ENCODE measurements at regions not wholly inside any gene's neighbourhood (a gene's known extent, or its start where the extent isn't known, plus 50 kb on each side); places are given as distances from the start of the nearest gene placed in this dataset.

DNA sequence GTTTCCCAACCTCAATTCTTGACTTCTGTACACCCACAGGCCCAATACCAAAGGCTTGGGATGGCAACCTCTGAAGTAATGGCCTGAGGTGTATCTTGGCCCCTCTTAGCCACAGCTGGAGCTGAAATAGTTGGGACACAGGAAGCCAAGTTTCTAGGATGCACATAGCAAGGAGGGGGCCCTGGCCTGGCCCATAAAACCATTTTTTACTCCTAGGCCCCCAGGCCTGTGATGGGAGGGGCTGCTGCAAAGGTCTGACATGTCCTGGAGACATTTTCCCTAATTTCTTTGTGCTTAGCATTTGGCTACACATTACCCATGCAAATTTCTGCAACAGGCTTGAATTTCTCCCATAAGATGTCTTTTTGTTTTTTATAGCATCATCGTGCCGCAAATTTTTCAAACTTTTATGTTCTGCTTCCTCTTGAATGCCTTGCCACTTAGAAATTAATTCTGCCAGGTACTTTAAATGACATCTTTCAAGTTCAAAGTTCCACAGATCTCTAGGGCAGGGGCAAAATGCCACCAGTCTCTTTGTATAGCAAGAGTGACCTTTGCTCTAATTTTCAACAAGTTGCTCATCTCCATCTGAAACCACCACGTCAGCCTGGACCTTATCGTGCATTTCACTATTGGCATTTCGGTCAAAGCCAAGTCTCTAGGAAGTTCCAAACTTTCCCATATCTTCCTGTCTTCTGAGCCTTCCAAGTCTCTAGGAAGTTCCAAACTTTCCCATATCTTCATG lies 490.8 kb downstream of the IPMK start:
- no peak for DNase-seq

DNA sequence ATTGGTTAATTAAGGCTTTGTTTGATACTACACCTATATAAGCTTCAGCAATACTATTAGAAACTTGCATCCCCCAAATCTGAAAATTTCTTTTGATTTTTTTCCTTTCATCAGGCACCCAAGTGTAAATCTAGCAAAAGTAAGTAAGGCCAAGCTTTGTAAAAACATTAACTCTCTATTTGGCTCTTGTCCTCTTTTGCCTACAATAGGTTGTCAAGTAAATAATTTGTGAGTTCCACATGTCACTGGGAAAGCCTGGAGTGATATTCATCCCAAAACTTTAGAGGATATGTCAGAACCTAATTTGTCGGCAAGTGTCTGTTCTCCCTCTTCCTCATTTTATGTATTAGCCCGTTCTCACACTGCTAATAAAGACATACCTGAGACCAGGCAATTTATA lies 492.4 kb downstream of the IPMK start:
- DNase-seq: no peak

DNA sequence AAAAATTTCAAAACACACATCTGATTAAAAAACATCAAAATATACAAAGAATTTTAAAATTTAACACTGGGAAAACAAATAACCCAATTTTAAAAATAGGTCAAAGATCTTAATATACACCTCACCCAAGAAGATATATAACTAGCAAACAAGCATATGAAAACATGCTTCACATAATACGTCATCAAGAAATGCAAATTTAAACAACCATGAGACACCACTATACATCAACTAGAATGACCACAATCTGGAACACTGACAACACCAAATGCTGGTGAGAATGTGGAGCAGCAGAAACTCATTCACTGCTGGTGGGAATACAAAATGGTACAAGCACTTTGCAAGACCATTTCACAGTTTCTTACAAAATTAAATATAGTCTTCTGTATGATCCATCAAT lies 498.4 kb downstream of the IPMK start:
- DNase-seq: peak; percentile 10

DNA sequence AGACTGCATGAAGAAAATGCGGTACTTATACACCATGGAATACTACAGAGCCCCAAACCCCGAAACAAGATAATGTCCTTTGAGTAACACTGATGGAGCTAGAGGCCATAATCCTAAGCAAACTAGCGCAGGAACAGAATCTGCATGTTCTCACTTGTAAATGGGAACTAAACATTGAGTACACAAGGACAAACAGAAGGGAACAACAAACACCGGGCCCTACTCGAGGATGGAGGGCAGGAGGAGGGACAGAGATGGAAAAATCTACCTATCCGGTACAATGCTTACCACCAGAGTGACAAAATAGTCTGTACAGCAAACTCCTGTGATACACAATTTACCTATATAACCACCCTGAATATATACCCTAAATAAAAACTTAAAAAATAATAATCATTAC lies 507.9 kb downstream of the IPMK start:
- no peak for DNase-seq

DNA sequence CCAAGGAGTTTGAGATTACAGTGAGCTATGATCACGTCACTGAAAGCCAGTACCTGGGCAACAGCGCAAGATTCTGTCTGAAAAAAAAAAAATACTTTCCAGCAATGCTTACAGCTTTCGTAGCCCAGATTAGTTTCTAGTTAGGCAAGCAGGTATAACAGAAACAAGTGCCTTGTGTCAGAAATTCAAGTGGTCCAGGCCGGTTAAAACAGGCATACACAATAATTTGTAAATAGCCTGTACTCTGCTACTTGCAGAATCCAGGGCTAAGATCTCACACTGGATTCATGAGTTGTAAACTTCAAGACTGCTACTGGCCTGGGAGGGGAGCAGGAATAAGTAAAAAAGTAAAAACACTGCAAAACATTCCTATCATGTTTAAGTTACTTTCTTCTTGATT lies 512.9 kb downstream of the IPMK start:
- DNase-seq: no peak

DNA sequence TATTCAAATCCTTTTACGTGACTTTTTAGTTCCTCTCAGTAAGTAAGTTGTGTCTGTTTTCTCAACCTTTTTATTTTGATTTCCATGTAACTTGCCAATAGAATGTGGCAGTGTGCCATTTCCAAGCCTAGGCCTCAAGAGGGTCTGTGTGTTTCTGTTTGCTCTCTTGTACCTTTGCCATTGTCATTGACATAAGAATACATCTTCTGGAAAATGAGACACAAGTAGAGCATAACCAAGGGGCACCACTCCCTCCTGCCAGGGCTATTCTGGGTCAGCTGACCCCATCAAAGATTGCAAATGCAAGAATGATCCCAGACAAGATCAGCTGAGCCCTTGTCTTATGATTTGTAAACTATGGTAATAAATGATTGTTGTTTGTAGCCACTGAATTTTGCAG lies 524.0 kb downstream of the IPMK start:
- no peak for DNase-seq

DNA sequence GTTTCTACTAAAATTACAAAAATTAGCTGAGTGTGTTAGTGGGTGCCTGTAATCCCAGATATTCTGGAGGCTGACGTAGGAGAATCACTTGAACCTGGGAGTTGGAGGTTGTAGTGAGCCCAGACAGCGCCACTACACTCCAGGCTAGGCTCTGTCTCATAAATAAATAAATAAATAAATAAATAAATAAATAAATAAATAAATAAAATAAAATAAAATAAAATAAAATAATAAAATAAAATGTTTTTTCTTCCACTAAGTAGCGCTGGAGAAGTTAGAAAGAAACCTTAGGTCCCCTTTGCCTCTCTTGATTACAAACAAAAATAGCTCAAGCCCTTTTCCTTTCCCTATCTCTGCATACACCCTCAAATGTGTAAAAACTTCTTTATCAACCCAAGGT lies 525.9 kb downstream of the IPMK start:
- DNase-seq: no peak

DNA sequence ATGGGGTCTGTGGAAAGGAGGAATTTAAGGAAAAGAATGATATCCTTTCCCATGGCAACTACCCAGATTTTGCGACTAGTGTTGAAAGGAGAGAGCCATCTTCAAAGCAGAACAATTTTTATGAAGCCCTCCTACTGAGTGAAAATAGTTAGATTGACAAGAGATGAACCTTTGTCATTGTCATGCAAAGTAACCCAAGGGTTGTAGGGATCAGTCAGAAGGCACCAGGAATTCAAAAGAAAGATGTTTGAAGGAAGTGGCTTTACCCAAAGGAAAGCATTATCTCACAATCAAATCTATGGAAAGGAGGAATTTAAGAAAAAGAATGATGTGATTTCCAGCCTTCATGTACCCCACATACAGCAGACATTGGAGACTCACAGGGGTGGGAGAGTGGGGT lies 544.4 kb downstream of the IPMK start:
- no peak for DNase-seq

DNA sequence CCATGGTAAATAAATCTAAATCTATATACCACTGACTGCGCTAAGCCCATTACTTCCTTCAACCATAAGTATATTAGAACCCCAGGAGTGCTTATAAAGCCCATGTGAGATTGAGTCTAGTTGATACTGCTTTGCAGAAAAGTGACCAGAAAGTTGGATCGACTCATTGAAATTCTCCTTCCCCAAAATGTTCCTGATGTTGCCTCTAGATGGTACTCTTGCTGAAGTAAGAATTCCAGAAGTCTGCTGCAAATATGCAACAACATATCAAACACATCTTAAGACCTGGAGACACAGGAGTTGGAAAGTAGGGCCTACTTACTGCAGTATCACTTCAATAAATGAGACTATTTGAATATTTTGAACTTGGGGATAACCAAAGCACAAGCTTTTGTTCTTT lies 550.8 kb downstream of the IPMK start:
- DNase-seq: peak; percentile 39

DNA sequence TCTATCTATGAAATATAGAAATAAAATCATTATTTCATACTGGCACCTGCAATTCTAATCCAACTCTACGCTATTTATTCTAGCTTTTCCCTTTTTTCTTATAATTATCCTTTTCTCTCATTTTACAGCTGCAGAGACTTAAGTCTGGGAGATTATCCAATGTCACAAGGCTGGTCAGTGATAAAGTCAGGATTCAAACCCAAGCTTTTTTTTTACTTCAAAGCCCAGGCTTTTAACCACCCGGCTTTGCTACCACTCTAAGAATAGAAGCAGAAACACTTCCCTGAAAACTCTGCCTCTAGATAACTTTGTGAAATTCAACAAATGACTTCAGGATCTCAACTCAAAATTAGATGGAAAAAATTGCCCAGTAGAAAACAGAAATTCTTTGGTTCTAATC lies 552.5 kb downstream of the IPMK start:
- no peak for DNase-seq

DNA sequence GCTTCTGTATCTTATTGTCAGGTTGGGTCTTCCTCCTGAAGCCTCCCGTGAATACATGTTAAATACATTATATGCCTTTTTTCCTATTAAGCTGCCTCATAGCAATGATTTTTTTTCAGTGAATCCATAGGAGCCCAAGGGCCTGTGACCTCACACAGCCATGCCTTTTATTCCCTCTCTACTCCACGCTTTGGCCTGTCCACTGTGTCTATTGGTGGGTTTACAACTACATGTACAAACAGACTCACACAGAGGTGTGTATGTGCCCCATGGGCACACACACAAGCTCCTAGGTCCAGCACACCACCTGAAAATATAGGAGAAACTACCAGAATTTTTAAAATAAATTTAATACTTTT lies 560.4 kb downstream of the IPMK start:
- no peak for DNase-seq

DNA sequence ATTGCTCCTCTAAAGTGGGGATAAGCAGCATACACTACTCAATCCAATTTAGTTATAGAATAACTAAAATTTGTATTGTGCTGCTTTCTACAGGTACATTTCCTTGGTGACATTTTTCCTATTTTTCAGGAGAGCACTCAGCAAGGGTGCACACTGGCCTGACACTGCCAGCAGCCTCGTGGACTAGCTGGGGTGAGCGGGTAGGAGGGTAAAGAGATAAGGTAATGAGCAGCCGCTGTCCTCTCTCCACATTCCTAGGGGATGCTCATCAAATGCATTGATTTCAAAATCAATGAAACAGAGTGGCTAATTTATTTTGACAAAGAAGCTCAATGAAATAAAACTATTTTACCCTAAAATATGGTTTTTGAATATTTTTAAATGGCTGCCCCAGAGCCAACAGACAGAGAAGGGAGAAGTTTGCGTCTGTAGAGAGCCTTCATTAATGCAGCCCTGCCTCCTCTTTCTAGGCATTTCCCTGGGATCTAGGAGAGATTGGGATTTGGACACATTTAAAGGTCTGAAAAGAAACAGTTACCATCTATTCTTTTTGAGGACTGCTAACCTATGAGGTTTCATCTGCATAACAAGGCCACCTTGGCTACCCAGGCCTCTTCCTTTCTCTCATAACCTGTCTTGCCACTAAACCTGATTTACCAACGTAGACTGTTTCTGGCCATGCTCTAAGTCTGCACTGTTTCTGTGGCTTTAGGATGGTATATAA lies 561.0 kb downstream of the IPMK start:
- no peak for DNase-seq

DNA sequence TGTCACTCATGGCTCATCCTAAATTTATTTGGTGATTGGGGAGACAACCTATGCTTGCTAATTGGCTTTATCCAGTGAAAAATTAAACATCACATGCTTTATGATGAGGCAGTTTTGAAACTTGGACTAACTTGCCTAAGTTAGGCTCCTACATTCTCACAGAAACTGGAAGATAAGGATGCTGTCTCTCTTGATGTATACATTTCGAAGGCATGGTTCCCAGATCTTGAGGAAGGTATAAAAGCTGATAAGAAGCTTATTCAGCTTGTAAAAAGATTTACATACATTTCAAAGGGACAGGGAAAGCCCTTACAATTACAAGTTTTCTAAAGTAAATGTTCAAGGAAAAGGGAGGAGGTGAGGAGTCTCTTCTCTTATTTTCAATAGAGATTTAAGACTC lies 561.7 kb downstream of the IPMK start:
- no peak for DNase-seq

DNA sequence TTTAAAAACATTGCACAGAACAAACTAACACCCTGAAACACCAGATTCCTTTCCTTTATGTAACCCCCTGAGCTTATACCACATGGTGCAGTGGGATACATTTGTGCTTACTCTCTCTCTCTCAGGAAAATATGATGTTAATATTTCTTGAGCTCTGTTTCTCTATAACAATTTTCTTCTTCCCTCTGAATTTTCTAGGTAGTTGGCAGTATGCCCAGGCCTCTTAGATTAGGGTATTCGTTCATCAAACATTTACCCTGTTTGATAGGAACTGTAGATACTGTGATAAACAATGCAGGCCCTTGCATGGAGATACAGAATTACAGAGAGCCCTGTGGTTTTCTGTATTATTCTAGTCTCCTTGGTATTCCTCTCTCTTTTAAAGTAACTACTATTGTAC lies 567.8 kb downstream of the IPMK start:
- DNase-seq: peak; percentile 21

DNA sequence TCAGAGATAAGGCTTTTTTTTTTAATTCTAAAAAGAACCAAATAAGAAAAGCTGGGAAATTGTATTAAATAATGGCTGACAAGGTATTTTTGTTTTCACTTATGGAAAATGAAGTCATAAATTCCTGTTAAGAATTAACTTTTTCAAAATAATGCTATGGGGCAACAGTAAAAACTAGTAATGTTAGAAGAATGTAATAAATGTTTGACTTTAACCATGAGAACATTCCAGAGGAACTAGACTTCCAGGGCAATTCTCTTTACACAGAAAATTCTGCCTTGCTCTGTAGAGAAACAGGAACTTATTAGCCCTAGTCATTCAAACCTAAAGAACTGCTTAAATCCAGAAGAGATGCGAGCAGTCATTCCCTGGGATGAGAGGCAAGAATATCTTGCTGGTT lies 571.1 kb downstream of the IPMK start:
- DNase-seq: peak; percentile 90

DNA sequence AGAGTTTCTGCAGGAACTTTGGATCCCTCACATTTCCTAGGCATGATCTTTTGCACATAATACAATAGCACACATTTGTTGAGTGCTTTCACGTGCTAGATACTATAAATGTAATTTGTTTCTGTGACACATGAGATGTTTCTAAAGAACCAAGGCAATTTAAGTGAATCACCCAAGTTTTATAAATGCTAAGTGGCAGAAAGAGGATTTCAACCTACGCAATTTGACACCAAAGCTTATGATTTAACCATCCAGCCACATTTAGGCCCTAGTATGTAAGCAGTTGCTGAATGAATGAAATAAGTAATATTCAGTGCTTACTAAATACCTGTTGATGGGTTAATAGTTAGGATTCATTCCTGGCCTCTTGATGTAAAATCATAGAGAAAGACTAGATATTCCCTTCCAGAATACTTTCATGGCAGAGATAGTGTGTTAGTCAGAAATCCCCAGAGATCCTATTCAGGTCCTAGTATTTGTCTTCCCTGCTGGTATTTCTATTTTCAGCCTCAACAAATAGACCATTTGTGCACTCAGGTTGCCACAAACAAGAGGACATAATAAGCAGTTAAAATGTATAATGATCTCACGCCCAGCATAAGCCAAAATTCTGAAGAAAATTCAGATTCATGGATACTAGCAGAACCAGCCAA lies 572.6 kb downstream of the IPMK start:
- peak; percentile 34 for DNase-seq

DNA sequence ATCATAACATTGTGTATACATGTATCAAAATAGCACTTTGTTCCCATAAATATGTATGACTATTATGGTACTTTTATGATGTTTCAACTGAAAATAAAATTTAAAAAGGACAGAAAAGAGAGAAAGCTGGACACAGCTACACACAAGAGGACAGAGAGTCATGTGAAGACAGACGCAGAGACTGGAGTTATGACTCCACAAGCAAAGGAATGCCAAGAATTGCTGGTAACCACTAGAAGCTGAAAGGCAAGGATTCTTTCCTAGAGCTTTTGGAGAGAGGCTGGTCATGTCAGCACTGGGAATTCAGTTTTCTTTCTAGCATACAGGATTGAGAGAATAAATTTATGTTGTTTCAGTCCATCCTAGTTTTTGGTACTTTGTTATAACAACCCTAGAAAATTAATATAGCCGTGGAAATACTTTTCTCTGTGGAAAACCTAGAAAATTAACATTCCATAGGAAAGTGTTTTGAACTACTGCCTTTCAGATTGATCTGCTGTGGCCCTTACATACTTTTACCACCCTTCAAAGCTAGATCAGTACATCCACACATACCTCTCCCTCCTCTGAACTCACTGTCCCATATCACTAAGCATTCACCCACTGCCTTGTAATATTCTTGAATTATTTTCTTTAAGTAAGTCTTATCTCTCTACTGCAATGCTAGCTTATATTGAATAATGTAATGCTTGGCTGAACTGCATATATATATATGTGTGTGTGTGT lies 575.3 kb downstream of the IPMK start:
- peak; percentile 91 for DNase-seq

DNA sequence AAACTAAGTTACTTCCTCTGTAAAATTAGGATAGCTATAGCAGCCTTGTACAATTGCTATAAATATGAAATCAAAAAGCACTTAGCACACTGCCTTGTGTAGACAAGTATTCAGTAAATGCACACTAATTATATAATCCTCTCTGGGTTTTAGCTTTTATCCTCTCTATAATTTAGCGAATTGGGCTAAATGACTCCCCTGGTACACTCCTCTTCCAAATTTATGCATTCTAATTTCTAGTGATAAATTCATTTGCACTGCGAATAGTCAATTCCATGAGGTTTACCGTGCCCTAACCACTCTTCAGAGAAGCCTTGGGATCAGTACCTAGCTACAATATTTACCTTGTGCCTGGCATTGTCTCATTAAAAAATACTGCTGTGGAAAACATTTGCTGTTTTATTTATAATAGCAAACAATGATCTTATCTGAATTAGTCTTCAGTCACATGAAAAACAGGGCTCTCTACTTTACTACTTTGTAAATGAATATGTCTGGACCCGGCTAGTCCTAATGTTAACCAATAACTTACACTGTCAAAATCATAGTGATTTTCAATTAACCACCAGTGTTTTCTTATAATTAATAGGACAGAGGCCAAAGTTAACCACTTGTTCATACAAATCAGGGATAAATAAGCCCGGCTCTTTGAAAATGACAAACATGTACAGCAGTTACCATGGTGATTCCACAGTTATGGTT lies 577.9 kb downstream of the IPMK start:
- DNase-seq: no peak

DNA sequence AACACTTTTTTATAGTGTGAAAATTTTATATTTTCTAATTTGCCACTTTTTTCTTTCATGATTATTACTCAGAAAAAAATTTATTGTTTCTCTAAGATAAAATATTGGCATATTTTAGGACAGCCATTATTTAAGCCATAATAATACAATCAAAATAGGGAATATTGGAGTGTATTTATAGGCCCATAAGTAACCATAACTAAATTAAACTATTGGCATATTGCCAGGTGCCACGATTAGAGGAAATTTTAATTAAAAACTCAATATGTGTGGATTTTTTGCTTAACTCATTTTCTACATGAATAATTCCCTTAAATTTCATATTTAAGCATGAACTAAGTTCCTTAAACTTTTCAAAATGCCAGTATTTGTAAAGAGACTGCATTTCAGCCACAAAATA lies 587.8 kb downstream of the IPMK start:
- no peak for DNase-seq

DNA sequence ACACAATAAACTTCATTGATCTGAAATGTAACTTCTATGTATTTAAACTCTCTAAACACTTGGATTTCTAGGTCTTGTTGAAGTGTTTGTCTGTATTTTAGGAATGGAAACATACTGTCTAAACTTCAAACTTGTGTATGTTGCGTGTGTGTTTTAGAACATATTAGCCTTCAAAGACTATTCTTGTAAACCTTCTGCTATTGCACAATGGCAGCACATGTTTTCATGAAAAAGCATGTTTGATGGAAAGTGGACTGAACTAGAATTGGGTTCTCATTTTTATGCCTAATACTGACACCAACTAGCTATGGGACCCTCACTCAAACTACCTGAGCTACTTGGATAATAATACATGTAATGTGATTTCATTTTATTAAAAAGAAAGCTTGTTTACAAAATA lies 592.6 kb downstream of the IPMK start:
- no peak for DNase-seq

DNA sequence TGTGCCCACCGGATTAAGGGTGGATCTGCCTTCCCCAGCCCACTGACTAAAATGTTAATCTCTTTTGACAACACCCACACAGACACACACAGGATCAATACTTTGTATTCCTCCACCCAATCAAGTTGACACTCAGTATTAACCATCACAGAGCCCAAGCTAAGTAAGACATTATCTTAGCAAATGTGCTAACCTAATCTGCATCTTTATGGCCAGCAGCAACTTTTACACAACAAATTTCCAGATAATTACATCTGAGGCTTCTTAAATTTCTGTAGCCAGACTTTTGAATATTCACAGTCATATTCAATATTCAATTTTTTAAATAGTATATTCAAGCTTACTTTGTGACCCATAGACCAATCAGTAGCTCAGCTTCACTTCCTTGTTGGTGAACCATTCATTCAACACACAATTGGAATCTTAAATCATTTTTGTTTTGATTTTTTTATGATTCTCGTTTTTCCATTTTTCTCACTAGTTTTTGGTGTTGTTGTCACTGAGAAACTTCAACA lies 594.2 kb downstream of the IPMK start:
- DNase-seq: no peak

DNA sequence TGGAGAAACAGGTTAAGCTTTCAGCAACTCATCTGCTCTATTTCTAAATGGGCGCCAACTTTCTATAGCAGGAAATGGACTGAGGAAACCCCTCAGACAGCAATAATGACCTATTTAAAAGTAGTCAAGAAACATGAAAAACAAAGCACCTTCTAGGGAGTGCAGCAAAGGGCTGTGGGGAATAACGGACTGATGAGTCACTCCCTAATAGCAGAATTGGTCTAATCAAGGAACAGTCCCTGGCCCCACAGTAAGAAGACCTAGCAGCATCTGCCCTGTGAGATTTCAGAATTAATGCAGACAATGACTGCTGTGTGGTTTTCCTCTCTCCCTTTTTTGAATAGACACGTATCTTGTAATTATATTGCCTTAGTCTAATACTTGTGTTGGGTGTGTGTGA lies 602.9 kb downstream of the IPMK start:
- no peak for DNase-seq

DNA sequence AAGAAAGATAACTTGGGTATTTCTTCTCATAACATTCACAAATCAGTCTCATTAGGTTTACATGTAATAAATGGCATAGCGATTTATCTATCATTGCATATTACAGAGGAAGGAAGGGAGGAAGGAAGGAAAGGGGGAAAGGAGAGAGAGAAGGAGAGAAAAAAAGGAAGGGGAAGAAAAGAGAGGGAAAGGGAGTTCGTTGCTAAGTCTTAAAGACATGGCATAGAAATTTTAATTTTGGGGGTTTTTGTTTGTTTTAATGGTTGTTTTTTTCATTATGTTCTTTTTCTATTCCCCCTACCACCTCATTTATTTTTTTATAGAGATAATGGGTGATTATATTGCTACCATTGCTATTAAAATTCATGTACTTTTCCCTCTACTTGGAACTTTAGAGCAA lies 604.3 kb downstream of the IPMK start:
- no peak for DNase-seq

Data from fibroblast of upper back skin (primary cell).